ENCODE measurements at regions not wholly inside any gene's neighbourhood (a gene's known extent, or its start where the extent isn't known, plus 50 kb on each side); places are given as distances from the start of the nearest gene placed in this dataset.

DNA sequence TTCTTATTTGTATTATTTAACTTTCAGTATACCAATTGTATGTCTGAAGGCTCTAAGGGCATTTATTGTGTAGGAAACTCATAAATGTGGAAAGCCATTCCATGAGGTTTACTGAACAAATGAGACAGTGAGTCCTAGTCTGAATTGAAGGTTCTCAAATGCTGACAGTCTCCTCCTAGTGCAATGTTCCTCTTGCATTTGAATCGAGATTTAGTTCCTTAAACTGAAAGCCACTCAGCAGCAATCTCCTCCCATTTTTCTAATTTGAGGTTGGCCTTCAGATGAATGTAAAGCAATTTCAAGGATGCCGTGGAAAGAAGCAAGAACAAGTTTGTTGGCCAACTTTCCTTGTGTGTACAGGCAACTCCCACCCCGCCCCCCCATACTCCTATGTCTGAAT is 493.2 kb upstream of the KLF4 start:
- DNase-seq (ENCODE audit: low read depth in 1 of 2, low spot score in 1 of 2): no peak

DNA sequence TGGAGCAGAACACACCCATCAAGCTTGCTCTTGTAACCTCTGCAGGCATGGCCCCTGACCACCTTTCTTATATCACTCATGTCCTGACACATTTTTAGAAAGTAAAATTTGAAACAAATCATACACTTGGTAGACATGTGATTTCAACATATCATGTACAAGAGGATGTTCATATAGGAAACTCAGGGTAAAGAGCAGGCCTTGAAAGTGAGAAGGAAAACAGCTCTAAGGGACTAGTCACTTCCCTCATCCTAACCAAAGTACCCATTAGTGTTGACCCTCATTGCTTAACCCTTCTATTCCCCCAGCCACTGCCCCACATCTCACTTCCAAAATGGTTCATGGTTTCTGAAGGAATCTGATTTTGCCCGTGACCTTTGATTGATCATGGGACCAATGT is 492.4 kb upstream of the KLF4 start:
- no peak for DNase-seq (ENCODE audit: low read depth in 1 of 2, low spot score in 1 of 2)

DNA sequence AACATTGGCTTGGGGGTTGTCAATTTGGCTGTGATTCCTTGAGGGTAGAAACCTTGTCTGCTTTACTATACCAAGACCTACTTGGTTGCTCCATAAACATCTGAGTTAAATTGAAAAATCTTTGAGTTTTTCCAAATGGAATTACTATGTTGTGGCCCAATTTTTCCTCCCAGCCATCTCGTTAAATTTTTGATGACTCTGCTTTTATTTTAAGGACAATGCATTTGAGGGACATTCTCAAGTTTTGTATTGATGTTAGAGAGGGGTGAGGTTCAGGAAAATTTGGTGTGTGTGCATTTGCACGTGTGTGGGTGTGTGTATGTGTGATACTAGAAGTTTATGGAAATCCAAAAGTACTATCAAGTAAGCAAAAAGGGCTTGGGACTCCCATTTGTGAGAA is 491.4 kb upstream of the KLF4 start:
- DNase-seq (ENCODE audit: low read depth in 1 of 2, low spot score in 1 of 2): no peak

DNA sequence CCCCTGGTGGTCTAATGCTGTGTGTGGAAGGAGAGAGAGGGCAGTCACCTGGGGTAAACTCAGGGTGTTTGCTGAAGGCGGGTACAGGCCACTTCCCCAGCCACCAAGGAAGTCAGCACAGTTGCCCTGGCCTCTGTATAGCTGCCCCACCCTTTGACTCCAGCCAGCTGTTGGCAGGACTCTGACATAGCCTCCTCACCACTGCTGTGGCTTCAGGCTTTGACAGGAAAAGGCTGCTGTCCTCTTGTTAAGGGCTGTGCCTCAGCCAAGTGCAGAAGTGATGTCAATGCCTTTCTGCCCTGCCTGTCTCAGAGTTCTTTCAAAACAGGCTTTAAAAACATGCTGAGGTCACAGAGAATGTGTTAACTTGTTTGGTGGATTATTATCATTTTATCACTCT is 487.2 kb upstream of the KLF4 start:
- no peak for DNase-seq (ENCODE audit: low read depth in 1 of 2, low spot score in 1 of 2)

DNA sequence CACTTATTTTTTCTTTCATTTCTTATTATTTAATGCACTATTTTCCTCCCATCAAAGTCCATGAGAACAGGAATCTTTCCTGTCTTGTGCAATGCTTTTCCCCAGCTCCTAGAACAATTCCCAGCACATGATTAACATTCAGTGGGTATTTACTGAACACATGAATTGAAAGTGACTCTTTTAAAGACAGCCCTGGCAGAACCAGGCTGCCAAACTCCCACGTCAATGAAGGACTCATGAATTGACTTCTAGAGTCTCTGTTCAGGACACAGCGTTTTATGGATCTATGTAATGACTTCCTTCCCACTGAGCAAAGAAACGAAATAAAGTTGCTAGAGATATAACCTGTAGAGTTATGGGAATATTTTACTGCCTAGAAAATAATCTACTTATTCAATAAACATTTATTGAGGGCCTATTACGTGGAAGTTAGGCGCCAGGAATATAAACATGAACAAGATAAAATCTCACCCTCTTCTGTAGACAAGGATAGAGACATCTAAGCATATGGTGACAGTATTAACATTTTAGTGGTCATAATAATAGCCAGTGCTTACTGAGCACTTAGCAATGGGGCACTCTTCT is 485.9 kb upstream of the KLF4 start:
- no peak for DNase-seq (ENCODE audit: low read depth in 1 of 2, low spot score in 1 of 2)

DNA sequence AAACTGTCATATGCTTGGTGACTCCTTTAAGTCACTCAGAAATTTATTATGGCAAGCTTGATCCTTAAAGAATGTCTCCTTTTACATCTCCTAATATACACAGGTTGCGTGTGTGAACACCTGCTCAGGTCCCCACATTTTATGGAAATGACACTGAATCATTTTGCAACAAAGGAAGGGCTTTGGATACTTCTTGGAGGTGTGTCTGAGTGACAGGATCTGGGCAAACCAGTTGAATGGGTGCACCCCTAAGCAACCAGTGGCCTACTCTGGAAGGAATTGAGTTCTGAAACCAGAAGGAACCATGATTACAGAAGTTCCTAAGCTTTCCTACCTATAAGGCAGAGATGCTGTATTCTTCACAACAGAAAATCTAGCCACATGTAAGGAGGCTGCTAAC is 483.9 kb upstream of the KLF4 start:
- DNase-seq (ENCODE audit: low read depth in 1 of 2, low spot score in 1 of 2): no peak

GRCh38 chr9:107972346-107972745 is 482.8 kb upstream of the KLF4 start:
- DNase-seq (ENCODE audit: low read depth in 1 of 2, low spot score in 1 of 2): no peak

DNA sequence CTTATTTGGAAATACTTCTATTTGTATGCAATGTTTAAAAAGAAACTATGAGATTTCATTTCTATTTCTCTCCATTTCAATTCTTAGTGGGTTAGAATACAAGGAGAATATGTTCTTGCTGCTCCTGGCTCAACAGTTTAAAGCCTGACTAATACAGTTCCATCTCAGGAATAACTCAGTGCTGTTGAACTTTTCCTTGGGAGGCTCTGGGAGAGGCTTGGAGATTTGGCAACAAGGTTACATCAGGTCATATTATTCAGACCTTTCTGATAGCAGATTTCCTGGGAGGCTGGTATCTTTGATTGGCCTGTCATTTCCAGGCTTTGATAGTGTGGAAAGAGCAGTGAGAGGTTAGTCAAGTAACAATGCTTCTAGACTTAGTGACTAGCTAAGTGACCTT is 481.7 kb upstream of the KLF4 start:
- no peak for DNase-seq (ENCODE audit: low read depth in 1 of 2, low spot score in 1 of 2)

- DNase-seq (ENCODE audit: low read depth in 1 of 2, low spot score in 1 of 2): no peak
These were observed 481.2 kb upstream of the KLF4 start for GRCh38 chr9:107970726-107971125.

DNA sequence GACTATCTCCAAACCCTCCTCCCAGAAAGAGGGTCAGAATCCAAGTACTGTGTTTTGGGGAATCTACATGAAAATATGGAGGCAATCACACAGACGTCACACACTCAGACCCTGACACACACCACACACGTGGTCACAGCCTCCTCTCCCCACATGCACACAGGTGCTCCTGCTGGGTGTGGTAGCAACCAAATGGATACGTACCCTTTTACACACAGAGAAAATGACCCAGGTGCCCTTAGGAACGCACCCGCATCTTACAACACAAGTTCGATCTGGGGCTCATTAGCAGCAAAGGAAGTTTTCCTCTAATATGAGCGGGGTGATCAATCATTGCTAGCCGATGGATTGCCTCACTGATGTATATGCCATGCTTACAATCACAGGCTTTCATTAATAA is 480.2 kb upstream of the KLF4 start:
- no peak for DNase-seq (ENCODE audit: low read depth in 1 of 2, low spot score in 1 of 2)

GRCh38 chr9:107969141-107969540 is 479.6 kb upstream of the KLF4 start:
- DNase-seq (ENCODE audit: low read depth in 1 of 2, low spot score in 1 of 2): no peak

GRCh38 chr9:107963246-107963645 is 473.7 kb upstream of the KLF4 start:
- DNase-seq (ENCODE audit: low read depth in 1 of 2, low spot score in 1 of 2): no peak

GRCh38 chr9:107960916-107961315 is 471.3 kb upstream of the KLF4 start:
- no peak for DNase-seq (ENCODE audit: low read depth in 1 of 2, low spot score in 1 of 2)

- DNase-seq (ENCODE audit: low read depth in 1 of 2, low spot score in 1 of 2): no peak
These were observed 464.7 kb upstream of the KLF4 start for GRCh38 chr9:107954312-107954711.

- no peak for DNase-seq (ENCODE audit: low read depth in 1 of 2, low spot score in 1 of 2)
These were observed 464.1 kb upstream of the KLF4 start for GRCh38 chr9:107953556-107954125.

DNA sequence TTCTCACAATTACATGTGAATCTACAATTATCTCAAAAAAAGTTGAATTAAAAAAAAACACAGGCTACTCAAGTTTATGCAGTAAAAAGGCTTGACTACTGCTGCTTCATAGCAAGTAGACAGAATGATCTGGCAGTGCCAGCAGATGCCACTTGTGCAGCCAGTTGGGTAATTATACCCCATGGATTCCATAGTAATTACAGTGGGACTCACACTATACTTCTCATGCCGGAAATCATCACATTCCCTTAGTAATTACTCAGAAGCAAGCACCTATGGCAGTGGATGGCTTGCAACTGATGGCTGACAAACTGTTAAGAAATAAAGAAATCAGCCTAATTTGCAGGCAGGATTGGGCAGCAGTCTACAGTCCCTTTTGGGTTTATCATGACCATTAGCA is 463.2 kb upstream of the KLF4 start:
- no peak for DNase-seq (ENCODE audit: low read depth in 1 of 2, low spot score in 1 of 2)

- DNase-seq (ENCODE audit: low read depth in 1 of 2, low spot score in 1 of 2): no peak
These were observed 461.9 kb upstream of the KLF4 start for GRCh38 chr9:107951511-107951910.

DNA sequence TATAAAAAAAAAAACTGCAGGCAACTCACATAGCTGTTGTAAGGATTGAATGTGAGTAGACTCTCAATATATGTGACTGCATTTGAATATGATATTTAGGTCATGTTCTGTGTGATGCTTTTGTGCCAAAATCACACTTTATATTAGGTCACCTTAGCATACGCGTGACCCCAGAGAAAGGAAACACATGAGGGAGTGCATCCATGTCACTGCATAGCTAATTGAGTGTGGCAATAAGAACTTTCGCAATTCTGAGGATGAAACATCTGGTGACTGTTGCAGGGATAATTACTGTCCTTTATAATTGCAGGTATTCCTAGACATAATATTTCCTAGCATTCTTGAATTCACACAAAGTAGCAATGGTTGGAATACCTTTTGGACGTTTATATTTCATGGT is 459.5 kb upstream of the KLF4 start:
- DNase-seq (ENCODE audit: low read depth in 1 of 2, low spot score in 1 of 2): no peak

DNA sequence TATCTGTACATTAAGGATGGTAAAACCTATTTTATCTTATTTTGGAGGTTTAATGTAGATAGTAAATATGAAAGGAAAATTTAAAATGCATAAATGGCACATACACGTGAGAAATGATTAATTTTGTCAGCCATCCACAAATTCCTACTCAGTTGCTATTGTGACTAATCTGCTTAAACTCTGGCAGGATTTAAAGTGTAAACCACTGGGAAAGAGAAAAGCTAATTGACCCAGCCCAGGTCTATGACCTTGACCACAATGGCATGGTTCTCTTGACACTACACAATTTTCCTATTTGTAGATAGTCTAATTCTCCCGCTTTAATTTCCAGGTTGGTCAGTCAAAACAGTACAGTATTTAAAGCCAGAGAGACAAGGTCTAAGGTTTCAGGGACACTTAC is 459.0 kb upstream of the KLF4 start:
- no peak for DNase-seq (ENCODE audit: low read depth in 1 of 2, low spot score in 1 of 2)

DNA sequence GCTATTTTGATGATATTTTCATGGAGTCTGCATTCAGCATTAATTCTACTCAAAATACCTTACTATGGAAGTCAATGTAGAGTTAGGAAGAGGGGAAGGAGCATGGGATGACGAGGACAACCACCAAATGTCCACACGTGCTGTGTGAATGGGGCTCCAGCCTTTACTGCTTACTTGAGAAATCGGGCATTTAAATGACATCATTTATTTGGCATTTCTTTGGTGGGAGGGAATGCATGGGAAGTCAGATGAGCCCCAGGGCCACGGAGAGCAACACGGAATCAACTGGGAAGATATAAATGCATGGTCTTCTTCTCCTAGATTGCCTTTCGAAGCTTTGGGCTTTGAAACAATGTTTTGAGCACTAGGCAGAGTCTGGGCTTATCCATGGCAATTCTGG is 458.5 kb upstream of the KLF4 start:
- DNase-seq (ENCODE audit: low read depth in 1 of 2, low spot score in 1 of 2): no peak

GRCh38 chr9:107946364-107947141 is 457.0 kb upstream of the KLF4 start:
- no peak for DNase-seq (ENCODE audit: low read depth in 1 of 2, low spot score in 1 of 2)

GRCh38 chr9:107945961-107946360 is 456.4 kb upstream of the KLF4 start:
- DNase-seq (ENCODE audit: low read depth in 1 of 2, low spot score in 1 of 2): no peak

GRCh38 chr9:107945493-107945892 is 455.9 kb upstream of the KLF4 start:
- no peak for DNase-seq (ENCODE audit: low read depth in 1 of 2, low spot score in 1 of 2)

Data from activated CD4-positive, alpha-beta T cell treated with anti-CD3 and anti-CD28 coated beads, Interleukin-2, amount 50 U/mL, for 24 hours (primary cell).